ENCODE measurements at regions not wholly inside any gene's neighbourhood (a gene's known extent, or its start where the extent isn't known, plus 50 kb on each side); places are given as distances from the start of the nearest gene placed in this dataset.

DNA sequence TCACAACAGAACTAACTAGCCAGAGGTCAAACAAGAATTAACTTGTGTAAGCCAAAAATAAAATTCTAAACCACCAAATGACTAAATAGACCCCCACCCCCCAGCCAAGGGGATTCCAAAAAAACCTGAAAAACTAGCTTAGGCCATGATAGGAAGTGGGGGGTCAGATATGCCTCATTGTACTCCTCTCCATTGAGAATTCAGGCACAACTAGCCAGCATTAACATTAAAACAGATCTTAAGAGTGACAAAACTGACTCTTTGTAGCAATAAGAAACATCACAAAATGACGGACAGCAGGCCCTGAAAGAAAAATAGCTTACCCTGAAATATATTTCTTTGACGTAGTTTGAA, 103.0 kb upstream of the ETV3 start:
- no peak overlapping the region for H3K4me3 Mint-ChIP-seq
- peaks cover 0 to 5% (median 0%) of the 10 kb centered on the region in 3 donors for H3K9me3 Mint-ChIP-seq
- Histone ChIP-seq H3K4me1 (ENCODE audit: control insufficient read depth in 1 of 2, extremely low read depth in 1 of 2, insufficient read depth in 2 of 2, low read length in 2 of 2) (no peaks in the 10 kb centered on the region), H3K27ac (ENCODE audit: low read length) (no peak overlapping the region), H3K9me3 (no peaks in the 10 kb centered on the region), H3K4me3 (ENCODE audit: control insufficient read depth in 1 of 2, extremely low read depth in 1 of 2, low read length in 1 of 2) (no peak overlapping the region), H3K27me3 (replicated peaks in 1 of 2; ENCODE audit: control insufficient read depth in 2 of 2, extremely low read depth in 1 of 2, insufficient read depth in 2 of 2, low read length in 1 of 2) (peaks cover 0 to 14% of the 10 kb centered on the region in 2 experiments), H3K36me3 (ENCODE audit: control insufficient read depth in 2 of 2, extremely low read depth in 1 of 2, insufficient read depth in 1 of 2, low read length in 1 of 2) (no peaks in the 10 kb centered on the region)
- ChIA-PET CTCF (no interaction called here), POLR2A (interaction anchor here in 1 of 2 donors (0.6 kb wide), 1 partner anchor 31 kb away, joined by 3 read pairs; no protein-coding TSS in a partner anchor)
- ATAC-seq (replicated peaks in 1 of 4) (no peak), DNase-seq (no peak)
- peaks cover 22 to 27% of the 10 kb centered on the region in 2 donors for H3K27me3 Mint-ChIP-seq
- WGBS (ENCODE audit: insufficient coverage) = 100% methylated on average over 1 of the region's 2 CpGs
- no peak overlapping the region for H3K27ac Mint-ChIP-seq
- H3K36me3 Mint-ChIP-seq = no peaks in the 10 kb centered on the region
- H3K4me1 Mint-ChIP-seq = no peaks in the 10 kb centered on the region

DNA sequence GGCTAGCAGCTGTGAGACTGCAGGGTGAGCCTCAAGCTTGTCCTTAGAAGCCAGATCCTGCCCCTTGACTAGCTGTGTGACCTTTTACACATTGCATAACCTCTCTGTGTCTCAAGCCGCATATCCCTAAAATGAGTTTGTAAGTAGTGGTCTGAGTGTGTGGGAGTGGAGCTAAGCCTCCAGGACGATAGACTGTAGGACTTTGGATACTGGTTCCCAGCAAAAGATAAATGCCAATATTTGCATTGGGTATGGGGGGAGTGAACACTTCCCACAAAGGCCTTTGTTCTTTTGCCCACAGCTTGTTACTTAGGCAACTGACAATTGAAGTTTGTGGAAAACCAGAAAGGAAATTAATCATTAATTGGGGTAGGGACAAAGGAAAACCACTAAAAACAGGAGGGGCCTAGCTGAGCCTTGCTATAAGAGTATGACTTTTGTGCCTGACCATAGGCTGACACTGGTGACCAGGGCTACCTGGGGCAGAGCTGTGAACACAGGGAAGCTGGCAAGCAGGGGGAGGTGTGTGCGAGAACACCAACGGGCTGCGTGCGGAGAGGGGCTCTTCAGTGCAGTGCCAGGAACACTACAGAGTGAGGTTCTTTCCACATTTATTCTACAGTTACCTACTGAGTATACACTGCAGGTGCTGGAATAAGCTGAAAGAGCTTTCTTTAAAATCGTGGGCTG, 102.4 kb upstream of the ETV3 start:
- DNase-seq (no peak), ATAC-seq (replicated peaks in 1 of 4) (no peak)
- Histone ChIP-seq H3K9me3 (no peaks in the 10 kb centered on the region), H3K27me3 (replicated peaks in 1 of 2; ENCODE audit: control insufficient read depth in 2 of 2, extremely low read depth in 1 of 2, insufficient read depth in 2 of 2, low read length in 1 of 2) (peaks cover 0 to 11% of the 10 kb centered on the region in 2 experiments), H3K36me3 (ENCODE audit: control insufficient read depth in 2 of 2, extremely low read depth in 1 of 2, insufficient read depth in 1 of 2, low read length in 1 of 2) (no peaks in the 10 kb centered on the region), H3K27ac (ENCODE audit: low read length) (no peak overlapping the region), H3K4me3 (ENCODE audit: control insufficient read depth in 1 of 2, extremely low read depth in 1 of 2, low read length in 1 of 2) (no peak overlapping the region), H3K4me1 (ENCODE audit: control insufficient read depth in 1 of 2, extremely low read depth in 1 of 2, insufficient read depth in 2 of 2, low read length in 2 of 2) (no peaks in the 10 kb centered on the region)
- peaks cover 16 to 22% of the 10 kb centered on the region in 2 donors for H3K27me3 Mint-ChIP-seq
- no CpG with 5 or more reads among the region's 7 CpGs for WGBS (ENCODE audit: insufficient coverage)
- H3K27ac Mint-ChIP-seq = no peak overlapping the region
- ChIA-PET POLR2A (no interaction called here), CTCF (no interaction called here)
- no peaks in the 10 kb centered on the region for H3K36me3 Mint-ChIP-seq
- H3K4me3 Mint-ChIP-seq = no peak overlapping the region
- no peaks in the 10 kb centered on the region for H3K4me1 Mint-ChIP-seq
- peaks cover 0 to 5% (median 0%) of the 10 kb centered on the region in 3 donors for H3K9me3 Mint-ChIP-seq

DNA sequence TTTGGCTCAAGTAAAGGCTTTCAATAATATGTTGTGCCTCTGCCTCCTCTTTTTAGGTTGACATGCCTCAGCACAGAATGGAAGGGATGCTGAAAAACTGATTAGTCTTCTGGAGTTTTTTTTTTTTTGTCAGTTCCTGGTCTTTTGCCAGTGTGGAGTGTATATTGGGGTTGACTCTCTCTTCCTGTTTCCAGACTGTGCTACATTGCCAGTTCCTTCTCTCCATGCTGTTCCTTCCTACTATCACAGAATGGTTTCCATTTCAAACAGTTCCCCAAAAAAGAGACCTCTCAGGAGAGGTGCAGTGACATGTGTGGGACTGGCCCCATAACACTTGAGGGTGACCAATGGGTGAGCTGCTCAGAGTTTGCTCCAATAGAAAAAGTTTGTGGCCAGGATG, 101.7 kb upstream of the ETV3 start:
- no peak overlapping the region for H3K4me3 ChIP-seq (ENCODE audit: control insufficient read depth in 1 of 2, extremely low read depth in 1 of 2, low read length in 1 of 2)
- Mint-ChIP-seq H3K4me3 (no peak overlapping the region), H3K27me3 (peaks cover 16 to 17% of the 10 kb centered on the region in 2 donors), H3K9me3 (peaks cover 0 to 5% (median 0%) of the 10 kb centered on the region in 3 donors), H3K4me1 (no peaks in the 10 kb centered on the region), H3K36me3 (no peaks in the 10 kb centered on the region), H3K27ac (no peak overlapping the region)
- ChIA-PET POLR2A (no interaction called here), CTCF (no interaction called here)
- no peaks in the 10 kb centered on the region for H3K4me1 ChIP-seq (ENCODE audit: control insufficient read depth in 1 of 2, extremely low read depth in 1 of 2, insufficient read depth in 2 of 2, low read length in 2 of 2)
- H3K27me3 ChIP-seq (replicated peaks in 1 of 2; ENCODE audit: control insufficient read depth in 2 of 2, extremely low read depth in 1 of 2, insufficient read depth in 2 of 2, low read length in 1 of 2) = peaks cover 0 to 4% of the 10 kb centered on the region in 2 experiments
- DNase-seq (no peak), ATAC-seq (replicated peaks in 1 of 4) (no peak)
- H3K9me3 ChIP-seq = no peaks in the 10 kb centered on the region
- H3K27ac ChIP-seq (ENCODE audit: low read length) = no peak overlapping the region
- no peaks in the 10 kb centered on the region for H3K36me3 ChIP-seq (ENCODE audit: control insufficient read depth in 2 of 2, extremely low read depth in 1 of 2, insufficient read depth in 1 of 2, low read length in 1 of 2)

DNA sequence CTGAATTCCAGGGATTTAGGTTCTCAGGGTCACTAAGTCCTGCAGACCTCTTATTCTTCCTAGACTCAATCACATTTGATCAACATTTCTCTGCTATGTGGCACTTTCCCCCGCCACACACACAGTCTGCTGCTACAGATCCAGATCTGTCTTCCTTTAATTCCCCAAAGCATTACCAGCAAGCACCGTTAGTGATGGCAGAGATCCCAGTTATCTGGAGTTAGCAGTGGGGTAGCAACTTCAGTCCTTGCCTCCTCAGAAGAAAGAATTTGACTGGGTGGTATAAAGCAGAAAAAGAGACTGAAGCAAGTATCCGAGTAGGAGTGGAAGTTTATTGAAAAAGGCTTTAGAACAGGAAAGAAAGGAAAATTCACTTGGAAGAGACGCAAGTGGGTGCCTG, 100.4 kb upstream of the ETV3 start:
- Mint-ChIP-seq H3K27ac (no peak overlapping the region), H3K36me3 (no peaks in the 10 kb centered on the region), H3K4me3 (no peak overlapping the region), H3K27me3 (peaks cover 11 to 12% of the 10 kb centered on the region in 2 donors), H3K9me3 (no peaks in the 10 kb centered on the region), H3K4me1 (no peaks in the 10 kb centered on the region)
- Histone ChIP-seq H3K36me3 (ENCODE audit: control insufficient read depth in 2 of 2, extremely low read depth in 1 of 2, insufficient read depth in 1 of 2, low read length in 1 of 2) (no peaks in the 10 kb centered on the region), H3K27ac (ENCODE audit: low read length) (no peak overlapping the region), H3K4me3 (ENCODE audit: control insufficient read depth in 1 of 2, extremely low read depth in 1 of 2, low read length in 1 of 2) (no peak overlapping the region), H3K4me1 (ENCODE audit: control insufficient read depth in 1 of 2, extremely low read depth in 1 of 2, insufficient read depth in 2 of 2, low read length in 2 of 2) (no peaks in the 10 kb centered on the region), H3K27me3 (replicated peaks in 1 of 2; ENCODE audit: control insufficient read depth in 2 of 2, extremely low read depth in 1 of 2, insufficient read depth in 2 of 2, low read length in 1 of 2) (peaks cover 0 to 4% of the 10 kb centered on the region in 2 experiments), H3K9me3 (no peaks in the 10 kb centered on the region)
- CTCF ChIA-PET = no interaction called here
- WGBS (ENCODE audit: insufficient coverage) = 92% methylated on average over 2 of the region's 4 CpGs
- DNase-seq = no peak
- POLR2A ChIA-PET = no interaction called here
- no peak for ATAC-seq (replicated peaks in 1 of 4)

DNA sequence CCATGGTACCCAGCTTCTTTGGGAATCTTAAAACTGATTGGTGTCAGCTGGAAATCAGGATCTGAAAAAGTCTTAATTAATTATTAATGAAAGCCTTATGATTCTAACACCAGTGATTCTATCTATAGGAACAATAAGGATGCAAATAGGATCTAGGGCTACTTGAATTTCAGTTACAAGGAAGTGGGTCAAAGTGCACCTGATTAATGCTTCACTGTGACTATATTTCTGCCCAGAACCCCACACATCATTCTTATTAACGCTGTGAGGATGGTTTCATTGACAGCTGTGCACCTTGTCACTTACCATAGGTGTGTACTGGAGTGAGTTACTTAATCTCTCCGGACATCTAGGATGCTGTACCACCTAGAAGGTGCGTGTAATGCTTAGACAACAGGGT, 99.8 kb upstream of the ETV3 start:
- WGBS (ENCODE audit: insufficient coverage) = no CpG with 5 or more reads among the region's 3 CpGs
- Histone ChIP-seq H3K36me3 (ENCODE audit: control insufficient read depth in 2 of 2, extremely low read depth in 1 of 2, insufficient read depth in 1 of 2, low read length in 1 of 2) (no peaks in the 10 kb centered on the region), H3K27me3 (replicated peaks in 1 of 2; ENCODE audit: control insufficient read depth in 2 of 2, extremely low read depth in 1 of 2, insufficient read depth in 2 of 2, low read length in 1 of 2) (peaks cover 0 to 4% of the 10 kb centered on the region in 2 experiments), H3K27ac (ENCODE audit: low read length) (no peak overlapping the region), H3K9me3 (no peaks in the 10 kb centered on the region), H3K4me1 (ENCODE audit: control insufficient read depth in 1 of 2, extremely low read depth in 1 of 2, insufficient read depth in 2 of 2, low read length in 2 of 2) (no peaks in the 10 kb centered on the region), H3K4me3 (ENCODE audit: control insufficient read depth in 1 of 2, extremely low read depth in 1 of 2, low read length in 1 of 2) (no peak overlapping the region)
- Mint-ChIP-seq H3K27ac (no peak overlapping the region), H3K9me3 (no peaks in the 10 kb centered on the region), H3K36me3 (no peaks in the 10 kb centered on the region), H3K4me1 (no peaks in the 10 kb centered on the region), H3K27me3 (peaks cover 11 to 12% of the 10 kb centered on the region in 2 donors), H3K4me3 (no peak overlapping the region)
- ChIA-PET CTCF (no interaction called here), POLR2A (no interaction called here)
- no peak for DNase-seq
- no peak for ATAC-seq (replicated peaks in 1 of 4)

DNA sequence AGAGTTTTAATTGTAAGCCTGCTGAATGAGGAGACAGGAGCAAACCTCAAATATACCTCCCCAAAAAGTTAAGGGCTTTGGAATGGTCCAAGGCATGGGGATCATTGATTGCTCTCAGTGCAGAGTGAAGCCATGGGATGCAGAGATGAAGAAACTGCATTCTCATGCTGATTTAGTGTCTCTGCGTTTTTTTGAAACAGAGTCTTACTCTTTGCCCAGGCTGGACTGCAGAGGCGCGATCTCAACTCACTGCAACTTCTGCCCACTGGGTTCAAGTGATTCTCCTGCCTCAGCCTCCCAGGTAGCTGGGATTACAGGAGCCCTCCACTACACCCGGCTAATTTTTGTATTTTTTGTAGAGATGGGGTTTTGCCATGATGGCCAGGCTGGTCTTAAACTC, 99.3 kb upstream of the ETV3 start:
- Histone ChIP-seq H3K4me3 (ENCODE audit: control insufficient read depth in 1 of 2, extremely low read depth in 1 of 2, low read length in 1 of 2) (no peak overlapping the region), H3K36me3 (ENCODE audit: control insufficient read depth in 2 of 2, extremely low read depth in 1 of 2, insufficient read depth in 1 of 2, low read length in 1 of 2) (no peaks in the 10 kb centered on the region), H3K27ac (ENCODE audit: low read length) (no peak overlapping the region), H3K9me3 (no peaks in the 10 kb centered on the region), H3K4me1 (ENCODE audit: control insufficient read depth in 1 of 2, extremely low read depth in 1 of 2, insufficient read depth in 2 of 2, low read length in 2 of 2) (no peaks in the 10 kb centered on the region), H3K27me3 (replicated peaks in 1 of 2; ENCODE audit: control insufficient read depth in 2 of 2, extremely low read depth in 1 of 2, insufficient read depth in 2 of 2, low read length in 1 of 2) (peaks cover 0 to 4% of the 10 kb centered on the region in 2 experiments)
- ChIA-PET CTCF (no interaction called here), POLR2A (no interaction called here)
- Mint-ChIP-seq H3K36me3 (no peaks in the 10 kb centered on the region), H3K4me3 (no peak overlapping the region), H3K4me1 (no peaks in the 10 kb centered on the region), H3K27ac (no peak overlapping the region), H3K27me3 (peaks cover 11 to 12% of the 10 kb centered on the region in 2 donors), H3K9me3 (no peaks in the 10 kb centered on the region)
- DNase-seq (no peak), ATAC-seq (replicated peaks in 1 of 4) (no peak)
- 72% methylated on average over 3 of the region's 4 CpGs for WGBS (ENCODE audit: insufficient coverage)

DNA sequence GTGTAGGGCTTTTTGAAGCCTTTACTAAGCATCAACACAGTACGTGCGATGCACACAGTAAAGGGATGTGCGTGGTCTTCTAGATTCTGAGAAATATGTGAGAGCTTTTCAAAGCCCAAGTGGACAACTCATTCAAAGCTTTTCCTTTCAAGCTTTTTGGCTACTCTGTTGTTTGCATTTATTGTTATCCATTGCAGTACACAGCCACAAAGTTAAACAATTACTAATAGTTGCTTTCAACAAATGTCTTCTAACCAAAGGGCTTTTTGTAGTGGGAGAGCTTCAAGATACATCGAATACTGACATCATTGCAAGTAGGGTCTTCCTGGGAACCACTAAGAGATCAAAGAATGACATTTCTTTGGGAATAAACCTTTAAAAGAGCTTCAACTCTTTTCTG, 97.9 kb upstream of the ETV3 start:
- 88% methylated on average over 4 of the region's 4 CpGs for WGBS (ENCODE audit: insufficient coverage)
- Histone ChIP-seq H3K27me3 (replicated peaks in 1 of 2; ENCODE audit: control insufficient read depth in 2 of 2, extremely low read depth in 1 of 2, insufficient read depth in 2 of 2, low read length in 1 of 2) (peaks cover 0 to 4% of the 10 kb centered on the region in 2 experiments), H3K27ac (ENCODE audit: low read length) (no peak overlapping the region), H3K4me1 (ENCODE audit: control insufficient read depth in 1 of 2, extremely low read depth in 1 of 2, insufficient read depth in 2 of 2, low read length in 2 of 2) (no peaks in the 10 kb centered on the region), H3K36me3 (ENCODE audit: control insufficient read depth in 2 of 2, extremely low read depth in 1 of 2, insufficient read depth in 1 of 2, low read length in 1 of 2) (no peaks in the 10 kb centered on the region), H3K9me3 (no peaks in the 10 kb centered on the region), H3K4me3 (ENCODE audit: control insufficient read depth in 1 of 2, extremely low read depth in 1 of 2, low read length in 1 of 2) (no peak overlapping the region)
- Mint-ChIP-seq H3K9me3 (no peaks in the 10 kb centered on the region), H3K36me3 (no peaks in the 10 kb centered on the region), H3K4me3 (no peak overlapping the region), H3K27me3 (peaks cover 13% of the 10 kb centered on the region in 2 donors), H3K4me1 (no peaks in the 10 kb centered on the region), H3K27ac (no peak overlapping the region)
- POLR2A ChIA-PET = no interaction called here
- CTCF ChIA-PET = no interaction called here
- DNase-seq (no peak), ATAC-seq (replicated peaks in 1 of 4) (no peak)

Data from T-cell (primary cell).